GM18867 (cell line): ENCODE measurements at regions not wholly inside any gene's neighbourhood (a gene's known extent, or its start where the extent isn't known, plus 50 kb on each side); places are given as distances from the start of the nearest gene placed in this dataset.

Experiments used
- ATAC-seq: cut with Tn5 transposase; IDR thresholded peaks from one replicate; pipeline ENCODE4 v1.9.1; 2021; ENCODE audit warnings: mild to moderate bottlenecking, moderate library complexity; ENCODE audit not compliant: unreplicated experiment

GRCh38 chr11:37571246-37571645 is 973.2 kb upstream of the RAG2 start:
- no peak for ATAC-seq

- ATAC-seq, result no peak
These were observed 963.0 kb upstream of the RAG2 start for GRCh38 chr11:37560991-37561390.

GRCh38 chr11:37560346-37560745 is 962.3 kb upstream of the RAG2 start:
- ATAC-seq, result no peak

GRCh38 chr11:37558619-37559210 is 960.7 kb upstream of the RAG2 start:
- ATAC-seq, result no peak

GRCh38 chr11:37557990-37558389 is 960.0 kb upstream of the RAG2 start:
- ATAC-seq, result no peak

- no peak for ATAC-seq
These were observed 954.2 kb upstream of the RAG2 start for GRCh38 chr11:37552284-37552683.

- no peak for ATAC-seq
These were observed 946.5 kb upstream of the RAG2 start for GRCh38 chr11:37544491-37544890.

- ATAC-seq, result no peak
These were observed 935.8 kb upstream of the RAG2 start for GRCh38 chr11:37533830-37534229.

- ATAC-seq, result no peak
These were observed 935.1 kb upstream of the RAG2 start for GRCh38 chr11:37533087-37533486.

- no peak for ATAC-seq
These were observed 934.2 kb upstream of the RAG2 start for GRCh38 chr11:37532271-37532670.

- no peak for ATAC-seq
These were observed 929.5 kb upstream of the RAG2 start for GRCh38 chr11:37527545-37527944.

- ATAC-seq, result no peak
These were observed 927.3 kb upstream of the RAG2 start for GRCh38 chr11:37525336-37525735.

GRCh38 chr11:37519781-37520180 is 921.7 kb upstream of the RAG2 start:
- ATAC-seq, result no peak

GRCh38 chr11:37512156-37512780 is 914.2 kb upstream of the RAG2 start:
- no peak for ATAC-seq

GRCh38 chr11:37511425-37511933 is 913.4 kb upstream of the RAG2 start:
- ATAC-seq, result no peak

GRCh38 chr11:37509506-37509905 is 911.5 kb upstream of the RAG2 start:
- ATAC-seq, result no peak

- no peak for ATAC-seq
These were observed 908.5 kb upstream of the RAG2 start for GRCh38 chr11:37506531-37506930.

GRCh38 chr11:37505406-37505805 is 907.4 kb upstream of the RAG2 start:
- ATAC-seq, result no peak

- no peak for ATAC-seq
These were observed 906.9 kb upstream of the RAG2 start for GRCh38 chr11:37504921-37505320.

- ATAC-seq, result peak; percentile 91
These were observed 906.1 kb upstream of the RAG2 start for GRCh38 chr11:37504060-37504611.

GRCh38 chr11:37503411-37504059 is 905.5 kb upstream of the RAG2 start:
- peak; percentile 48 for ATAC-seq

GRCh38 chr11:37502202-37502601 is 904.2 kb upstream of the RAG2 start:
- ATAC-seq, result peak; percentile 29
